ENCODE measurements at regions not wholly inside any gene's neighbourhood (a gene's known extent, or its start where the extent isn't known, plus 50 kb on each side); places are given as distances from the start of the nearest gene placed in this dataset.

DNA sequence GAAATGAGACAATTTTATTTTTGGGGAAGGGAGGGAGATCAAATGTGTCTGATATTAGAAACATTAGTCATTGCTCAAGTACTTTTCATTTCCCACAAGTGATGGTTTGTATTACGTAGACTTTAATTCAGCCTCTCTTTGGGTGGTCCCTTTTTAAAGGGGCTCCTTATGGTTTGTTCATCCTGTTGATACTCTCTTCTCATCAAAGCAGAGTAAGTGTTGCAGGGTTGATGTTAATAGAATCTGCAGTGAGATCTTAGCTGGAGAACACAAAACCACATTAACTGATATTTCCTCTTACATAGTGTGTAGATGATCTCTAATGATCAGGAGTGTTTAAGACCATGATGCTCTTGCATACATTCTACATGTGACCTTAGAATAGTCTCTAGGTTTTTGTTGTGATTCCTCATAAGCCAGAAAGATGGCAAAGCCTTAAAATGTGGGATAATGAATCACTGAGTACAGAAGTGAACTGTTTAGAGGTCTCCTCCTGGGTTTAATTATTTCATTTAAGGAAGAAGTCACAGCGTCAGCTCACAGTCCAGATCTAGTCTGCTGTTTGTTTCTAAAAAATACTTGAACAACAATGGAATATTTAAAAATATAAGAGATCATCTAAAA lies 87.4 kb upstream of the PTPRR start:
- TF ChIP-seq, protein P1, sequence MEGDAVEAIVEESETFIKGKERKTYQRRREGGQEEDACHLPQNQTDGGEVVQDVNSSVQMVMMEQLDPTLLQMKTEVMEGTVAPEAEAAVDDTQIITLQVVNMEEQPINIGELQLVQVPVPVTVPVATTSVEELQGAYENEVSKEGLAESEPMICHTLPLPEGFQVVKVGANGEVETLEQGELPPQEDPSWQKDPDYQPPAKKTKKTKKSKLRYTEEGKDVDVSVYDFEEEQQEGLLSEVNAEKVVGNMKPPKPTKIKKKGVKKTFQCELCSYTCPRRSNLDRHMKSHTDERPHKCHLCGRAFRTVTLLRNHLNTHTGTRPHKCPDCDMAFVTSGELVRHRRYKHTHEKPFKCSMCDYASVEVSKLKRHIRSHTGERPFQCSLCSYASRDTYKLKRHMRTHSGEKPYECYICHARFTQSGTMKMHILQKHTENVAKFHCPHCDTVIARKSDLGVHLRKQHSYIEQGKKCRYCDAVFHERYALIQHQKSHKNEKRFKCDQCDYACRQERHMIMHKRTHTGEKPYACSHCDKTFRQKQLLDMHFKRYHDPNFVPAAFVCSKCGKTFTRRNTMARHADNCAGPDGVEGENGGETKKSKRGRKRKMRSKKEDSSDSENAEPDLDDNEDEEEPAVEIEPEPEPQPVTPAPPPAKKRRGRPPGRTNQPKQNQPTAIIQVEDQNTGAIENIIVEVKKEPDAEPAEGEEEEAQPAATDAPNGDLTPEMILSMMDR (IDR thresholded peaks at IDR 0.05; ENCODE audit: insufficient read depth, low read length): no peak
- DNase-seq (ENCODE audit: low read depth): no peak
- H3K4me3 ChIP-seq (ENCODE audit: low read depth, low read length): no peak overlapping the region

DNA sequence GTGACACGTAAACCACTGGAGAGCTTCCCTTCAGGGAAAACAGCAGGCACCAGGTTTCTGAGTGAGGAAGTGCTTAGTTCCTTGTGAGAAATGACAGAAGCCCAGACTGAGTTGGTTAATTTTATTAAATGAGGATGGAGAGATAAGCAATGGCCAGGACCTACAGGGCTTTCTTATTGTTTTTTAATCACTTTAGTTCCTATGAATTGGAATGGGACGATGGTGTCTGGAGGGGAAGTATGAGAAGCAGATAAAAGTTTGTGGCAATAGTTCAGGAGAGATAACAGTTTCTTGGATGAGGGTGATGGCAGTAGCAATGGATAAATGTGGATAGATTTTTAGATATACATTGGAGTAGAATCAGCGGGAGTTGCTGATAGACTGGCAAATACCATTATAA lies 86.5 kb upstream of the PTPRR start:
- TF ChIP-seq, protein P1 (IDR thresholded peaks at IDR 0.05; ENCODE audit: insufficient read depth, low read length): no peak
- DNase-seq (ENCODE audit: low read depth): no peak
- no peak overlapping the region for H3K4me3 ChIP-seq (ENCODE audit: low read depth, low read length)

DNA sequence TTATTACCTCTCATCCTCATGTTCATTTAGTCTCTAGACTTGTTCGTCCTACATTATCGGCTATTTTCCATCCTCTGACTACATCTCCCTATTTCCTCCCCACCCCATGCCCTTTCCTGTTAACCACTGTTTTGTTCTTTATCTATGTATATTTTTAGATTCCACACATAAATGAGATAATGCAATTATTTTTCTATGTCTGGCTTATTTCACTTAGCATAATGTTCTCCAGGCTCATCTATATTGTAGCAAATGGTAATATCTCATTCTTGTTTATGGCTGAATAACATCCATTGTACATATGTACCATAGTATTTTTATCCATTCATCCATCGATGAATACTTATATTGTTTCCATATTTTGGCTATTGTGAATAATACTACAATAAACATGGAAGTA lies 84.6 kb upstream of the PTPRR start:
- DNase-seq (ENCODE audit: low read depth): no peak
- TF ChIP-seq, protein P1 (IDR thresholded peaks at IDR 0.05; ENCODE audit: insufficient read depth, low read length): no peak

DNA sequence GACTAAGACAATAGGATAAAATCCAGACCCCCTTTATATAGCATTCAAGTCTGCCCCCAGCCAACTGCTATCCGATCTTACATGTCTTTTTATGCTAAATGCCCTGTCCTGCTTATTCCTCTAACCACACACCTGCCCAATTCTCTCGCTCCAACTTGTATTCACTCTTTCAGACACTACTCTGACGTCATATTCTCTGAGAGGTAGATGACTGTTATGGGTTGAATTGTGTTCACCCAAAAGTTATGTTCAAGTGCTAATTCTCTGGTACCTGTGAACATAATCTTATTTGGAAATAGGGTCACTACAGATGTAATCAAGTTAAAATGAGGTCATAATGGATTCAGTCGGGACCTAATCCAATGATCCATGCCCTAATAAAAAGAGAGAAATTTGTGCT lies 84.0 kb upstream of the PTPRR start:
- TF ChIP-seq, protein P1 (IDR thresholded peaks at IDR 0.05; ENCODE audit: insufficient read depth, low read length): no peak
- DNase-seq (ENCODE audit: low read depth): no peak
- H3K4me3 ChIP-seq (ENCODE audit: low read depth, low read length): no peak overlapping the region

More for the DNA sequence above, 84.6 kb upstream of the PTPRR start:
- no peak overlapping the region for H3K4me3 ChIP-seq (ENCODE audit: low read depth, low read length)

DNA sequence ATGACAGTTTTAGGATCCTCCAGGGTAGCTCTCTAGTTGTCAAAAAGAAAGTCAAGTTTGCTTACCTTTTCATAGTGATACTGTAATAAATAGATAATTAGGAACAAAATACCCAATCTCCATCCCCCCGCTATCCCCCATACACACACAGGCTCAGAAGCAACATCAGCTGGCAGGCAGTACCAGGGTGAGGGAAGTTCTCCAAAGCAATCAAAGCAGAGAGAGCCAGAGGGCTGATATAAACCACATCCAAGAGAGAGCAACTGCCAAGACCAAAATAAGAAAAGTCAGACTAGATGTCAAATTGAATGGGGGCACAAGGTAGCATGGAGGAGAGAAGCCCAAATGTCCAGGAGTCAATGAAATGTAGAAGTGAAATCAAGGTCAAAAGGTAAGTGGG lies 80.2 kb upstream of the PTPRR start:
- H3K4me3 ChIP-seq (ENCODE audit: low read depth, low read length): no peak overlapping the region
- TF ChIP-seq, protein P1 (IDR thresholded peaks at IDR 0.05; ENCODE audit: insufficient read depth, low read length): no peak
- DNase-seq (ENCODE audit: low read depth): no peak

DNA sequence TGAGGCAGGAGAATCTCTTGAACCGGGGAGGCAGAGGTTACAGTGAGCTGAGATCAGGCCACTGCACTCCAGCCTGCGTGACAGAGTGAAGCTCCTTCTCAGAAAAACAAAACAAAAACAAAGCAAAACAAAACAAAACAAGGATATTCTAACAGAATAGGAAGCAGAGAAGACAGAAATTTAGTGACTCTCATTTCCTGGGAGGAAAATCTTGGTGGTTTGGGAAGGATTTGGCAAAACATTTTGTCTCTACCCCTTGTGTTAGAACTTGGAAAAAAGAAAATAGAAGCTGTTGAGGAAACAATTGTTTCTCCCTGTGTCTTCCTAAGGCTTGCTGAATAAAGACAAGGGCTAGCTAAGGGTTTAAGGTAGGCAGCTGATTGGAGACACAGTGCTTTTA lies 79.7 kb upstream of the PTPRR start:
- H3K4me3 ChIP-seq (ENCODE audit: low read depth, low read length): no peak overlapping the region
- DNase-seq (ENCODE audit: low read depth): no peak
- TF ChIP-seq, protein P1 (IDR thresholded peaks at IDR 0.05; ENCODE audit: insufficient read depth, low read length): no peak

DNA sequence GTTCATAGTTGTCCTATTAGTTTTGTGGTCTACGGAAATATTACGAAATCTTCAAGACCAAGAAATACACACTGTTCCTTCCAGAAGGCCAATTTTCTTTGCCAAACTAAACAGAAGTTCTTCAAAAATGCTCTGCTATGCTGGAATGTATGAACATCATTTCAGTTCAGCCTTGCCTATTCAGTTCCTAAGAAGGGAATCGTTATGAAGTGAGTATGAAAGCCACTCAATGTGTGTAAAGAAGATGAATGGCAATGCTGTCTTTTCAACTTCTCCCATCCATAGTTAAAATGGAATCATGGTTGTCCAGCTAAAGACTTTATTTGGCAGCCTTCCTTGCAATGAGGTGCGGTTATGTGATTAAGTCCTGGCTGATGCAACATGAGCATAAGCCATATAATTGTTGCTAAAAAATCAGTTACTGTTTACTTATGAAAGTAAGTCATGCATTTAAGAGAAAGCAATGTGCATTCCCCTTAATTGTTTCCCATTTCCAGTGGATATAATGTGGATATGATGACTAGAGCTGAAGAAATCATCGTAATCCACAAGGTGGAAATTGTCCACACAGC lies 73.8 kb upstream of the PTPRR start:
- TF ChIP-seq, protein P1 (IDR thresholded peaks at IDR 0.05; ENCODE audit: insufficient read depth, low read length): no peak
- peak; percentile 98 for DNase-seq (ENCODE audit: low read depth)
- H3K4me3 ChIP-seq (ENCODE audit: low read depth, low read length): no peak overlapping the region

Data from fibroblast of the aortic adventitia (primary cell).